ENCODE measurements at regions not wholly inside any gene's neighbourhood (a gene's known extent, or its start where the extent isn't known, plus 50 kb on each side); places are given as distances from the start of the nearest gene placed in this dataset.

- TF ChIP-seq CTCF (IDR thresholded peaks at IDR 0.05) (no peak), ZFX (IDR thresholded peaks at IDR 0.05; ENCODE audit: borderline replicate concordance) (no peak)
Observed at GRCh38 chr5:159417170-159417569, 86.9 kb upstream of the IL12B start.
